IPS DF 6.9 (cell line): ENCODE measurements at regions not wholly inside any gene's neighbourhood (a gene's known extent, or its start where the extent isn't known, plus 50 kb on each side); places are given as distances from the start of the nearest gene placed in this dataset.

Experiments
- DNase-seq: peaks from one replicate; pipeline ENCODE4 v3.0.0-alpha.2; 2013; ENCODE audit warnings: low read depth, low spot score
- H3K27ac ChIP-seq: one replicate; pipeline ENCODE4 v1.5.1; 2013; ENCODE audit warnings: low read length, control low read depth
- H3K27me3 ChIP-seq: 2 replicates; pipeline ENCODE4 v1.6.1; 2013; ENCODE audit warnings: mild to moderate bottlenecking, low read length; ENCODE audit not compliant: control insufficient read depth, insufficient read depth
- H3K36me3 ChIP-seq: 2 replicates; pipeline ENCODE4 v1.6.1; 2013; ENCODE audit warnings: low read length; ENCODE audit not compliant: control insufficient read depth, insufficient read depth
- H3K4me1 ChIP-seq: 2 replicates; pipeline ENCODE4 v1.6.1; 2013; ENCODE audit warnings: low read length; ENCODE audit not compliant: control insufficient read depth, insufficient read depth
- H3K4me3 ChIP-seq: 2 replicates; pipeline ENCODE4 v1.5.1; 2013; ENCODE audit warnings: mild to moderate bottlenecking, low read length
- H3K9me3 ChIP-seq: 2 replicates; pipeline ENCODE4 v1.6.1; 2013; ENCODE audit warnings: low read length, inconsistent platforms; ENCODE audit not compliant: control insufficient read depth, insufficient read depth
- WGBS: extraction: QIAGEN DNeasy Blood & Tissue Kit; methylation state at CpG from one replicate; pipeline ENCODE4 v1.1.7; 2013; ENCODE audit warnings: mixed read lengths, missing lambda C conversion rate; ENCODE audit not compliant: insufficient read length, insufficient coverage; 5-methylcytosine and 5-hydroxymethylcytosine counted together

DNA sequence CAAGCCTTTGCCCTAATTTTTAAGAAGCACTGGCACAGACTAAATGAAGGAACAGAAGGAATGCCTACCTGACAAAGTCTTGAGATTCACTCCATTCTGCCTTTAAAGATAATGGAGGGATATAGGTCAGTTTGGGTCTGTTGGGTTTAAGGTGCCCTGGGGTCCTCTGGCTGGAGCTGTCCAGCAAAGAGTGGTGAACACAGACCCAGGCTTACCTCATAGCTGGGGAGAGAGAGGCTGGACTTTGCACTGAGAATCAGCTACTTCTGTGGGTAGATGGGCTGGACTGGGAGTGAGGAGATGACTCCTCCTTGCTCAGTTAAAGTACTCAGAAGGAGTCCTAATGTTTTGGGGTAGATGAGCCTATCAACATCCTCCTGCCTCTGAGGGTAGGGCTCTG is 64.4 kb upstream of the CXCR4 start:
- H3K36me3 ChIP-seq: no peaks in the 10 kb centered on the region
- DNase-seq: no peak
- no peaks in the 10 kb centered on the region for H3K4me1 ChIP-seq
- H3K9me3 ChIP-seq: no peaks in the 10 kb centered on the region
- no peaks in the 10 kb centered on the region for H3K27me3 ChIP-seq
- no peak overlapping the region for H3K27ac ChIP-seq
- H3K4me3 ChIP-seq: no peak overlapping the region

- no peaks in the 10 kb centered on the region for H3K9me3 ChIP-seq
- H3K4me3 ChIP-seq: no peak overlapping the region
- no peaks in the 10 kb centered on the region for H3K4me1 ChIP-seq
- H3K27ac ChIP-seq: no peak overlapping the region
- no peaks in the 10 kb centered on the region for H3K36me3 ChIP-seq
- no peaks in the 10 kb centered on the region for H3K27me3 ChIP-seq
- no peak for DNase-seq
These were observed 61.6 kb upstream of the CXCR4 start for GRCh38 chr2:136179602-136179975.

- Histone ChIP-seq H3K36me3 (no peaks in the 10 kb centered on the region), H3K9me3 (no peaks in the 10 kb centered on the region), H3K4me1 (no peaks in the 10 kb centered on the region), H3K4me3 (no peak overlapping the region), H3K27me3 (no peaks in the 10 kb centered on the region), H3K27ac (no peak overlapping the region)
- no peak for DNase-seq
- no CpG with 5 or more reads among the region's 3 CpGs for WGBS
These were observed 61.1 kb upstream of the CXCR4 start for GRCh38 chr2:136178941-136179601.

DNA sequence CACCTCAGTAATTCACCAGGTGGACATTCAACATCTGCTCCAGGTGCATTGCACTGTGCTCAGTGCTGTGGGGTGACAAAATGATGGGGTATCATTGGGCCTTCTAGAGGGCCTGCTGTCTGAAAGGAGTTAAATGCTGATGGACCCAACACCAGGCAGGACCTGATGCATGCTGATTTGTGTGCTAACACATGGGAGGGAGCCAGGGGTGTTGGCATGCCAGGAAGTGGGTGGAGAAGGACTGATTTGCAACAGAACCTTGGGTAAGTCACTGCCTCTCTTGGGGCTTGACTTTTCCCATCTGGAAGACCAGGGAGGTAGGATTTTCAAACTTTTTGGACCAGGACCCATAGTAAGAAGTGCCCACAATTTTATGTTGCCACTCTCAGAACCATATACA is 57.9 kb upstream of the CXCR4 start:
- DNase-seq: no peak
- Histone ChIP-seq H3K27ac (no peak overlapping the region), H3K4me3 (no peak overlapping the region), H3K27me3 (no peaks in the 10 kb centered on the region), H3K9me3 (no peaks in the 10 kb centered on the region), H3K36me3 (no peaks in the 10 kb centered on the region), H3K4me1 (no peaks in the 10 kb centered on the region)

GRCh38 chr2:136175466-136175865 is 57.5 kb upstream of the CXCR4 start:
- H3K9me3 ChIP-seq: no peaks in the 10 kb centered on the region
- H3K4me1 ChIP-seq: no peaks in the 10 kb centered on the region
- DNase-seq: no peak
- no peaks in the 10 kb centered on the region for H3K27me3 ChIP-seq
- H3K27ac ChIP-seq: no peak overlapping the region
- H3K4me3 ChIP-seq: no peak overlapping the region
- no peaks in the 10 kb centered on the region for H3K36me3 ChIP-seq
- no CpG with 5 or more reads among the region's 5 CpGs for WGBS

GRCh38 chr2:136173126-136173525 is 55.2 kb upstream of the CXCR4 start:
- H3K9me3 ChIP-seq: no peaks in the 10 kb centered on the region
- no peaks in the 10 kb centered on the region for H3K4me1 ChIP-seq
- no CpG with 5 or more reads among the region's 1 CpG for WGBS
- no peaks in the 10 kb centered on the region for H3K36me3 ChIP-seq
- DNase-seq: no peak
- H3K27me3 ChIP-seq: no peaks in the 10 kb centered on the region
- H3K27ac ChIP-seq: no peak overlapping the region
- no peak overlapping the region for H3K4me3 ChIP-seq

- Histone ChIP-seq H3K4me3 (no peak overlapping the region), H3K27ac (no peak overlapping the region), H3K36me3 (no peaks in the 10 kb centered on the region), H3K9me3 (no peaks in the 10 kb centered on the region), H3K27me3 (no peaks in the 10 kb centered on the region), H3K4me1 (no peaks in the 10 kb centered on the region)
- DNase-seq: no peak
- WGBS: no CpG with 5 or more reads among the region's 4 CpGs
These were observed 53.3 kb upstream of the CXCR4 start for GRCh38 chr2:136171223-136171622.

- no peaks in the 10 kb centered on the region for H3K9me3 ChIP-seq
- no peaks in the 10 kb centered on the region for H3K27me3 ChIP-seq
- DNase-seq: no peak
- WGBS: no CpG with 5 or more reads among the region's 5 CpGs
- H3K4me3 ChIP-seq: no peak overlapping the region
- no peak overlapping the region for H3K27ac ChIP-seq
- no peaks in the 10 kb centered on the region for H3K36me3 ChIP-seq
- no peaks in the 10 kb centered on the region for H3K4me1 ChIP-seq
These were observed 50.8 kb upstream of the CXCR4 start for GRCh38 chr2:136168720-136169119.

DNA sequence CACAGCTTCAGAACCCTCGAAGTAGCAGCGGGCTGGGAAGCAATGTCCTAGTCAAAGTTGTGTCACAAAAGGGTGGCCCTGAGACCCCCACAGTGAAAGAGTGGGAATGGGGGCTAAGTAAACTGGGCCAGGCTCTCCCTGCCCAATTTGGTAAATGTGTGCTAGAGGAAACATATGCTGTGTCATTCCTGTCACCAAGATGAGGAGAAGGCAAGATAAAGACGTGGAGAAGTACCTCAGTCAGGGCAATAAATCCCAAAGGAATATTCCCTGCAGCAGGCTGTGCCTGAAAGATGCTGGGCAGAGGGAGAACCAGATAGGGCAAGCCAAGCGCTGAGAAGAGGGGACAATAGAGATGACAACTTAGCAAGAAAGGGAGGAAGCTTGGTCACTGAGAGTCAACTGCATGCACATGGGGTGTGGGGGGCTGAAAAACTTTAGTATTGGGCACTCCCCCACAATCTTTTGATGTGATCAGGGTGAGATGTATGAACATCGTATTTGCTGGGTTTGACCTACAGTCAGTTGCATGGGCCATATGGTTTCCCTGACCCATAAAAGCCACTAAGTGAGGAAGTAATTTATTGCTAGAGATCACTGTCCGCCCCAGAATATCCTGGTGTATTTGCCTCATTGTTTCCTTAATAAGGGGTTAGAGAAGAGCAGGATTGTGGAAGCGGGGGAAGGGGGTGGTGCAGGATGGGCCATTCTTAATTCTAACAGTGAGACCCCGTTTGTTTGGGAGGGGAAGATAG is 49.9 kb upstream of the CXCR4 start:
- Histone ChIP-seq H3K27me3 (no peaks in the 10 kb centered on the region), H3K4me1 (no peaks in the 10 kb centered on the region), H3K36me3 (no peaks in the 10 kb centered on the region), H3K27ac (no peak overlapping the region), H3K4me3 (no peak overlapping the region), H3K9me3 (no peaks in the 10 kb centered on the region)
- no CpG with 5 or more reads among the region's 8 CpGs for WGBS
- no peak for DNase-seq
